NCI-H1092 treated with DMSO at 0.1 percent for 48 hours (cell line): ENCODE measurements at regions not wholly inside any gene's neighbourhood (a gene's known extent, or its start where the extent isn't known, plus 50 kb on each side); places are given as distances from the start of the nearest gene placed in this dataset.
A peak's percentile ranks its signal among the peaks of the same experiment; 100 is the strongest.

Experiments used
- DNase-seq: peaks from one replicate; lab custom pipeline; 2025; lab: John Stamatoyannopoulos, UW

- DNase-seq = no peak
Observed at GRCh38 chr1:216916890-216917438, 193.7 kb upstream of the ESRRG start.

GRCh38 chr1:216914974-216915373 is 191.7 kb upstream of the ESRRG start:
- no peak for DNase-seq

- no peak for DNase-seq
Observed at GRCh38 chr1:216913976-216914375, 190.7 kb upstream of the ESRRG start.

GRCh38 chr1:216910081-216910840 is 187.0 kb upstream of the ESRRG start:
- no peak for DNase-seq

GRCh38 chr1:216908126-216908525 is 184.9 kb upstream of the ESRRG start:
- DNase-seq = no peak

- DNase-seq = no peak
Observed at GRCh38 chr1:216907100-216907499, 183.9 kb upstream of the ESRRG start.

GRCh38 chr1:216905781-216906180 is 182.6 kb upstream of the ESRRG start:
- no peak for DNase-seq

- no peak for DNase-seq
Observed at GRCh38 chr1:216905137-216905536, 181.9 kb upstream of the ESRRG start.

- no peak for DNase-seq
Observed at GRCh38 chr1:216904471-216904870, 181.2 kb upstream of the ESRRG start.

- DNase-seq = no peak
Observed at GRCh38 chr1:216903382-216903740, 180.1 kb upstream of the ESRRG start.

GRCh38 chr1:216902669-216903381 is 179.6 kb upstream of the ESRRG start:
- peak; percentile 27 for DNase-seq

- no peak for DNase-seq
Observed at GRCh38 chr1:216900116-216900620, 176.9 kb upstream of the ESRRG start.

GRCh38 chr1:216898801-216899200 is 175.6 kb upstream of the ESRRG start:
- DNase-seq = no peak

GRCh38 chr1:216896146-216896545 is 172.9 kb upstream of the ESRRG start:
- DNase-seq = peak; percentile 68

- peak; percentile 52 for DNase-seq
Observed at GRCh38 chr1:216894494-216894893, 171.3 kb upstream of the ESRRG start.

GRCh38 chr1:216892581-216893160 is 169.4 kb upstream of the ESRRG start:
- no peak for DNase-seq

- no peak for DNase-seq
Observed at GRCh38 chr1:216890871-216891270, 167.6 kb upstream of the ESRRG start.

GRCh38 chr1:216888731-216889130 is 165.5 kb upstream of the ESRRG start:
- DNase-seq = no peak

GRCh38 chr1:216887032-216887431 is 163.8 kb upstream of the ESRRG start:
- no peak for DNase-seq

GRCh38 chr1:216884614-216885229 is 161.5 kb upstream of the ESRRG start:
- no peak for DNase-seq

GRCh38 chr1:216883518-216883917 is 160.3 kb upstream of the ESRRG start:
- no peak for DNase-seq

GRCh38 chr1:216881695-216882094 is 158.5 kb upstream of the ESRRG start:
- DNase-seq = no peak
